Ishikawa (cell line): ENCODE measurements at regions not wholly inside any gene's neighbourhood (a gene's known extent, or its start where the extent isn't known, plus 50 kb on each side); places are given as distances from the start of the nearest gene placed in this dataset.

Experiments
- CEBPB ChIP-seq: IDR thresholded peaks from 2 replicates; pipeline ENCODE4 v1.6.1; 2012
- CREB1 ChIP-seq: IDR thresholded peaks from 2 replicates; pipeline ENCODE4 v1.6.1; 2012; ENCODE audit warnings: low read depth
- EGR1 ChIP-seq: IDR thresholded peaks from 2 replicates; pipeline ENCODE4 v1.6.1; 2012
- EP300 ChIP-seq: IDR thresholded peaks from 2 replicates; pipeline ENCODE4 v1.6.1; 2012; ENCODE audit warnings: borderline replicate concordance
- FOXM1 ChIP-seq: IDR thresholded peaks from 2 replicates; pipeline ENCODE4 v1.6.1; 2012; ENCODE audit warnings: low read depth, borderline replicate concordance
- MAX ChIP-seq: IDR thresholded peaks from 2 replicates; pipeline ENCODE4 v1.6.1; 2012
- NFIC ChIP-seq: IDR thresholded peaks from 2 replicates; pipeline ENCODE4 v1.6.1; 2012
- RAD21 ChIP-seq: IDR thresholded peaks from 2 replicates; pipeline ENCODE4 v1.6.1; 2012; ENCODE audit warnings: low read depth
- REST ChIP-seq: IDR thresholded peaks from 2 replicates; pipeline ENCODE4 v1.6.1; 2012; ENCODE audit warnings: low read depth, mild to moderate bottlenecking
- TAF1 ChIP-seq: IDR thresholded peaks from 2 replicates; pipeline ENCODE4 v1.6.1; 2012; ENCODE audit warnings: low read depth, mild to moderate bottlenecking
- TCF12 ChIP-seq: IDR thresholded peaks from 2 replicates; pipeline ENCODE4 v1.6.1; 2012; ENCODE audit warnings: low read depth
- TEAD4 ChIP-seq: IDR thresholded peaks from 2 replicates; pipeline ENCODE4 v1.6.1; 2012
- USF1 ChIP-seq: IDR thresholded peaks from 2 replicates; pipeline ENCODE4 v1.6.1; 2012
- YY1 ChIP-seq: IDR thresholded peaks from 2 replicates; pipeline ENCODE4 v1.6.1; 2012; ENCODE audit warnings: low read depth
- ZBTB7A ChIP-seq: IDR thresholded peaks from 2 replicates; pipeline ENCODE4 v1.6.1; 2012; ENCODE audit warnings: low read depth

GRCh38 chr13:50589651-50590054 lies 253.8 kb downstream of the DLEU7 start:
- TF ChIP-seq ZBTB7A: no peak
- TF ChIP-seq TCF12: no peak
- no peak for TF ChIP-seq MAX
- no peak for TF ChIP-seq FOXM1
- TF ChIP-seq EP300: no peak
- no peak for TF ChIP-seq TAF1
- no peak for TF ChIP-seq USF1
- TF ChIP-seq CREB1: no peak
- no peak for TF ChIP-seq RAD21
- TF ChIP-seq YY1: no peak
- TF ChIP-seq REST: no peak
- no peak for TF ChIP-seq TEAD4
- TF ChIP-seq EGR1: no peak
- no peak for TF ChIP-seq NFIC
- no peak for TF ChIP-seq CEBPB

GRCh38 chr13:50592412-50593155 lies 250.9 kb downstream of the DLEU7 start:
- TF ChIP-seq NFIC: no peak
- no peak for TF ChIP-seq TAF1
- TF ChIP-seq EP300: no peak
- TF ChIP-seq CEBPB: no peak

GRCh38 chr13:50593207-50593606 lies 250.3 kb downstream of the DLEU7 start:
- no peak for TF ChIP-seq CEBPB
- TF ChIP-seq TCF12: no peak
- no peak for TF ChIP-seq NFIC
- TF ChIP-seq USF1: no peak
- TF ChIP-seq TAF1: no peak
- TF ChIP-seq REST: no peak

GRCh38 chr13:50594276-50595051 lies 249.0 kb downstream of the DLEU7 start:
- TF ChIP-seq EP300: no peak
- TF ChIP-seq RAD21: no peak
- no peak for TF ChIP-seq ZBTB7A
- no peak for TF ChIP-seq USF1
- TF ChIP-seq CREB1: no peak
- TF ChIP-seq MAX: no peak
- TF ChIP-seq NFIC: no peak

GRCh38 chr13:50595196-50595595 lies 248.3 kb downstream of the DLEU7 start:
- no peak for TF ChIP-seq TEAD4
- no peak for TF ChIP-seq ZBTB7A
- no peak for TF ChIP-seq EGR1
- TF ChIP-seq NFIC: no peak
- no peak for TF ChIP-seq REST
- TF ChIP-seq FOXM1: no peak
- TF ChIP-seq TAF1: no peak
- no peak for TF ChIP-seq TCF12
- no peak for TF ChIP-seq YY1
- no peak for TF ChIP-seq USF1
- no peak for TF ChIP-seq EP300
- TF ChIP-seq RAD21: no peak
- no peak for TF ChIP-seq CEBPB
- TF ChIP-seq MAX: no peak
- TF ChIP-seq CREB1: no peak
